ENCODE measurements at regions not wholly inside any gene's neighbourhood (a gene's known extent, or its start where the extent isn't known, plus 50 kb on each side); places are given as distances from the start of the nearest gene placed in this dataset.

GRCh38 chr2:220040346-220040745 lies 412.9 kb downstream of the SLC4A3 start:
- TF ChIP-seq BHLHE40 (IDR thresholded peaks at IDR 0.05; ENCODE audit: borderline replicate concordance) = no peak
- no peak for TF ChIP-seq SP1 (IDR thresholded peaks at IDR 0.05)
- no peak for TF ChIP-seq ELF4 (IDR thresholded peaks at IDR 0.05)
- TF ChIP-seq FOXA1 (IDR thresholded peaks at IDR 0.05) = no peak
- no peak for TF ChIP-seq FOXM1 (IDR thresholded peaks at IDR 0.05; ENCODE audit: borderline replicate concordance)
- TF ChIP-seq CTBP1 (IDR thresholded peaks at IDR 0.05; ENCODE audit: borderline replicate concordance) = no peak
- TF ChIP-seq FOXK2 (IDR thresholded peaks at IDR 0.05) = no peak
- no peak for TF ChIP-seq ZNF384 (IDR thresholded peaks at IDR 0.05)
- no peak for TF ChIP-seq NFRKB (IDR thresholded peaks at IDR 0.05)
- no peak for TF ChIP-seq HDGF (IDR thresholded peaks at IDR 0.05; ENCODE audit: borderline replicate concordance)
- TF ChIP-seq ARNT (IDR thresholded peaks at IDR 0.05) = no peak
- TF ChIP-seq SUZ12 (IDR thresholded peaks at IDR 0.05) = no peak
- no peak for TF ChIP-seq PKNOX1 (IDR thresholded peaks at IDR 0.05)

All from HEK293T (cell line).